ENCODE measurements at regions not wholly inside any gene's neighbourhood (a gene's known extent, or its start where the extent isn't known, plus 50 kb on each side); places are given as distances from the start of the nearest gene placed in this dataset.

DNA sequence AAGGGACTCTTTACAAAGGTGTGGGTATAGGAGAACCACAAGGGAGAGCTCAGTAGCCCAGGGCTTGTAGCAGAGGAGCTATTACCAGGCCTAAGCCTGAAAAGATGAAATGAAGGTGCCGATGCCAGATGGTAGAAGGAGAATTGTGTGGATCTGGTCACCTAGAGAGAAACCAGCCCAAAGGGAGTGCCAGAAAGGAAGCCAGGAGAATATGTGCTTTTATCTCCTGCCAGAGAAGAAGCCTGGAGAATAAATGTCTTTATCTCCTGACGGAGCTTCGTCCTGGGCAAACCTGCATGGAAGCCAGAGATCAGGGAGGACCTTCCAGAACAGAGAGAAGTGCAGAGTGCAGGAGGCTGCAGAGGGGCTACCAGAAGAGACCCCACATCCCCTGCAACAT, 142.6 kb downstream of the MED10 start:
- no peak for TF ChIP-seq CTCF (IDR thresholded peaks at IDR 0.05)
- H3K4me3 ChIP-seq, result no peak overlapping the region
- H3K27ac ChIP-seq, result no peak overlapping the region
- H3K36me3 ChIP-seq, result no peaks in the 10 kb centered on the region
- H3K4me1 ChIP-seq, result no peaks in the 10 kb centered on the region
- no peak for DNase-seq
- peaks cover 7% of the 10 kb centered on the region for H3K9me3 ChIP-seq
- intact Hi-C loops (cut with DNase I), result no loop called here
- H3K27me3 ChIP-seq, result no peaks in the 10 kb centered on the region
- no peak for ATAC-seq

DNA sequence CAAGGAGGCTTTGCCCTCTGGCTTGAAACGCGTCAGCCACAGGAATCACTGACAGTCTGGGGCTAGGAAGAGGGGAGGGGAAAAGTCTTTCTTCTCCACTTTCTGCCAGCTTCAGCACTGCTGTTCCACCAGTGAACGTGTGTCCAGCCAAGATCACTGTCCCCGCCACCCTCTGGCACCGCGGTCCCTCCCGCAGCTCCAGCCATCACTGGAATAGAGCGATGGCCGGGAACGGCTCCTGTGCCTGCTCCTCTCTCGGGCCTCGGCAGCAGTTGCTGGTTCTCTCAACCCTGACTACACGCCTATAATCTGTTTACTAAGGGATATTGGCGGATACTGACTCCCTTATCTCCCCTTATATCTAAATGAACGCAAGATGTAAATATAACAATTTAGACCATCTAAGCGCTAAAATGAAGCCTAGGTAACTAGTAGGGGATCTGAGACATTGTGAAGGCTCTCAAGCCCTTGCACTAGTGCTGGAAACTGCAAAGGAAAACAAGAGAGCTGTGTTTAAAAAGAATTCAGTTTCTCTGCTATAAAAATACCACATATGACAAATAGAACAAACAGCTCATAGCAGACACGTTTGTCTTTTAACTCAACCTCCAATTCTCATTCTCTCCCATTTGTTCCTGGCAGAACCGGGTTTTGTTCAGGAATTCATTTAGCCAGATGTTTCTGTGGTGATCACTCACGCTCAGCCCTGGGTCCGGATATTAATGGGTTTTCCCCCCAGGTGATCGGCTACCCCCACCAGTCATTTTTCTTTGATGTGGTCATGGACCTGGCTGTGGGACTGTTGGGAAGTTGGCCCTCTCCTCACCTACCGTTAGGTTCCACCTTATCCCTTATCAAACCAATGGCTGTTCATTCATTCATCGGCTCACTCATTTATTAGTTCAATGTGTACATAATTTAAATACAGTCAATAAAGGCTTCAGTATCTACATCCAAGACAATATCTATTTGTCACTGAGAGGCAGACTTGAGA, 149.8 kb downstream of the MED10 start:
- intact Hi-C loops (cut with DNase I), result no loop called here
- Histone ChIP-seq H3K4me1 (no peaks in the 10 kb centered on the region), H3K9me3 (no peaks in the 10 kb centered on the region), H3K27ac (no peak overlapping the region), H3K4me3 (no peak overlapping the region), H3K36me3 (no peaks in the 10 kb centered on the region), H3K27me3 (no peaks in the 10 kb centered on the region)
- DNase-seq (no peak), ATAC-seq (no peak)
- no peak for TF ChIP-seq CTCF (IDR thresholded peaks at IDR 0.05)

DNA sequence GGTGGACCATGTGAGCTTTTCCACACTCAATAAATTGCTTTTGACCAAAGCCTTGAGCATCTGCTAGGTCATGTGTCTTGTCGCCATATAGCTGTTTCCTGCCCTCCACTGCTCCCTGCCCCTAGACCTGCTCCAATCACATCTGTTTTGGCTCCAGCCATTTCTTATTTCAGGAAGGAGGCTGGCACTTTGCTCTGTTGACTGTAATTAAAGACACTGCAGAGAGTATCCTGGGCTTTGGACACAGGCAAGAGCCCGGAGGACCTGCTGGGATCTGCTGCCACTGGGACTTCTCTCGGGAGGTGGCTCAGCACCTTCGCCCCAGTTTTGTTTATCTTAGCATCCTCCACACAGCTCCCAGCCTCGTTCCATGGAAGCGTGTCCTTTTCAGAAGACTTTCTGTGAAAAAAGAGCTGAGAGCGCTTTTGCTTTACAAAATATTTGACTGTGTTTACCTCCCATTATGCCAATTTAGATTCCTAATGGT, 153.2 kb downstream of the MED10 start:
- no peak for DNase-seq
- TF ChIP-seq CTCF (IDR thresholded peaks at IDR 0.05), result no peak
- ATAC-seq, result no peak

DNA sequence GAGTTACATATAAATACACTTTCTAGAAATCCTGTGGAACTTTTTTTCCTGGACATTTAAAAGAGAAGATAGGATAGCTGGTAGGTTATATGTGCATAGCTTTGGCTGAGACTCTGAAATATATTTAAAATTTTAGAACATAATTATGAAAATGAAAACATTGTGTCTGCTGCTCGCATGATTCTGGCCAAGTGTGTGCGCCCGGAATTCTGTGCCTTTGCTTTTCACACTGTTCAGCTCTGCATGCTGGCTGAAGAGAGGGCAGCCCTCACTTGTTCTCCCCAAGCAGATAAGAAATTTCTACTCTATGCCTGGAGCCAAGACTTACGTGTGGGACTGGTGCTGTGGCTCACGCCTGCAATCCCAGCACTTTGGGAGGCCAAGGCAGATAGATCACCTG, 153.9 kb downstream of the MED10 start:
- no peak for DNase-seq
- H3K9me3 ChIP-seq, result no peaks in the 10 kb centered on the region
- H3K27ac ChIP-seq, result no peak overlapping the region
- intact Hi-C loops (cut with DNase I), result no loop called here
- no peaks in the 10 kb centered on the region for H3K27me3 ChIP-seq
- TF ChIP-seq CTCF (IDR thresholded peaks at IDR 0.05), result no peak
- H3K4me3 ChIP-seq, result no peak overlapping the region
- no peaks in the 10 kb centered on the region for H3K4me1 ChIP-seq
- ATAC-seq, result no peak
- H3K36me3 ChIP-seq, result no peaks in the 10 kb centered on the region

More for the DNA sequence above, 153.2 kb downstream of the MED10 start:
- Histone ChIP-seq H3K4me3 (no peak overlapping the region), H3K27me3 (no peaks in the 10 kb centered on the region), H3K9me3 (no peaks in the 10 kb centered on the region), H3K27ac (no peak overlapping the region), H3K4me1 (no peaks in the 10 kb centered on the region), H3K36me3 (no peaks in the 10 kb centered on the region)
- intact Hi-C loops (cut with DNase I), result no loop called here

DNA sequence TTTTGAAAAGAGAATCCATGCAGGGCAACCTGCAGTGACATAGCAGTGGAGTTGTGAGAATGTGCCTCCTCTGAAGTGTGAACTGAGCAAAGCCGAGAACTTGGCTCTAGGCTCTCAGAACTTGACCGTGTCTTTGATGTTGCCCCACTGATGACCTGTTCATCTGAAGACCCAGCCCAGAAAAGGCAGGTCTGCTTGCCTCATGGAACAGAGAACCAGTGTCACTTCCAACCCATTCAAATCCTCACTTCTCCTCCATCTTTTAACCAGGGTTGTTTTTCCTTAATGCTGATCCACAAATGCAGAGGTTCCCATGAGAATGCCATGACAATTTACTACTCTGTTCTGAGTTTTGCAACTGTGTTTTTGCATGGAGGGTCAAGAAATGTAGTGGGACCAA, 155.4 kb downstream of the MED10 start:
- intact Hi-C loops (cut with DNase I), result no loop called here
- H3K4me1 ChIP-seq, result no peaks in the 10 kb centered on the region
- H3K9me3 ChIP-seq, result no peaks in the 10 kb centered on the region
- no peaks in the 10 kb centered on the region for H3K36me3 ChIP-seq
- DNase-seq (no peak), ATAC-seq (no peak)
- no peak overlapping the region for H3K4me3 ChIP-seq
- H3K27ac ChIP-seq, result no peak overlapping the region
- H3K27me3 ChIP-seq, result no peaks in the 10 kb centered on the region
- no peak for TF ChIP-seq CTCF (IDR thresholded peaks at IDR 0.05)
